Tibial nerve (tissue), 4 donors: ENCODE measurements at regions not wholly inside any gene's neighbourhood (a gene's known extent, or its start where the extent isn't known, plus 50 kb on each side); places are given as distances from the start of the nearest gene placed in this dataset.

Source experiments
- CTCF ChIP-seq, 5 experiments: fragments of 200-600 bp in 3 of 5; fragments of 450-650 bp in 2 of 5; sonication (generic) in 3 of 5; IDR thresholded peaks; one replicate each; pipeline ENCODE4 v1.5.1; 2016 to 2019; ENCODE audit warnings: antibody characterized with exemption in 5 of 5, mild to moderate bottlenecking in 3 of 5, moderate library complexity in 2 of 5
- EP300 ChIP-seq, 2 donors: sonication (generic); formaldehyde crosslinking; IDR thresholded peaks; one replicate each; pipeline ENCODE4 v1.6.1; 2017; ENCODE audit warnings: antibody characterized with exemption in 2 of 2, mild to moderate bottlenecking in 1 of 2
- POLR2A ChIP-seq, 2 donors: fragments of 450-650 bp; IDR thresholded peaks; one replicate each; pipeline ENCODE4 v1.6.1; 2017; ENCODE audit warnings: antibody characterized with exemption in 2 of 2, mild to moderate bottlenecking in 2 of 2, moderate library complexity in 2 of 2

GRCh38 chr2:155363349-155363888, 664.9 kb downstream of the KCNJ3 start:
- no peak for TF ChIP-seq CTCF (IDR thresholded peaks at IDR 0.05)
- TF ChIP-seq POLR2A (IDR thresholded peaks at IDR 0.05) = no peak
- no peak for TF ChIP-seq EP300 (IDR thresholded peaks at IDR 0.05)
